PFSK-1 (cell line): ENCODE measurements at regions not wholly inside any gene's neighbourhood (a gene's known extent, or its start where the extent isn't known, plus 50 kb on each side); places are given as distances from the start of the nearest gene placed in this dataset.

Experiments used
- POLR2AphosphoS5 ChIP-seq: IDR thresholded peaks from 2 replicates; pipeline ENCODE4 v1.6.1; 2012; ENCODE audit warnings: low read depth, mild to moderate bottlenecking, control low read depth, low read length, moderate library complexity
- REST ChIP-seq, 2 experiments: IDR thresholded peaks; 2 replicates each; pipeline versions ENCODE4 v1.6.1 to v1.8.0; 2011 to 2012; ENCODE audit warnings: low read depth in 2 of 2, low read length in 2 of 2, control low read depth in 1 of 2, inconsistent platforms in 1 of 2, mild to moderate bottlenecking in 1 of 2, moderate library complexity in 1 of 2; ENCODE audit not compliant: insufficient read depth in 1 of 2
- SIN3A ChIP-seq: IDR thresholded peaks from 2 replicates; pipeline ENCODE4 v1.6.1; 2012; ENCODE audit warnings: mild to moderate bottlenecking, low read length, moderate library complexity, borderline replicate concordance; ENCODE audit not compliant: insufficient read depth

GRCh38 chr10:18786478-18786877 lies 127.2 kb downstream of the ARL5B start:
- TF ChIP-seq REST (IDR thresholded peaks at IDR 0.05; ENCODE audit: insufficient read depth in 1 of 2, low read depth in 2 of 2, low read length in 2 of 2) (no peak), SIN3A (no peak), POLR2AphosphoS5 (no peak)
